Thoracic aorta (tissue), 2 donors: ENCODE measurements at regions not wholly inside any gene's neighbourhood (a gene's known extent, or its start where the extent isn't known, plus 50 kb on each side); places are given as distances from the start of the nearest gene placed in this dataset.
"Not testable (repeated sequence)": the region's sequence is repeated elsewhere in the genome, so short reads cannot be mapped to it uniquely, and the experiment has no call there.

Experiments used
- ATAC-seq: fragments of 150-250 bp; one replicate; pipeline ENCODE4 v1.8.0; 2017; ENCODE audit warnings: low read depth; ENCODE audit not compliant: insufficient number of reproducible peaks, low FRiP score
- DNase-seq: peaks from one replicate; pipeline ENCODE4 v3.0.0-alpha.2; 2020; ENCODE audit warnings: low spot score
- H3K27ac ChIP-seq, 2 donors: fragments of 200-600 bp; sonication (generic); 1 replicate in 1 of 2; 2 replicates in 1 of 2; pipeline ENCODE4 v1.5.1; 2016; ENCODE audit warnings: mild to moderate bottlenecking in 2 of 2, moderate library complexity in 2 of 2
- H3K27me3 ChIP-seq: fragments of 200-600 bp; sonication (generic); replicated peaks from 2 replicates; pipeline ENCODE4 v1.6.0; 2016; ENCODE audit warnings: mild to moderate bottlenecking; ENCODE audit not compliant: insufficient read depth
- H3K36me3 ChIP-seq: fragments of 200-600 bp; sonication (generic); one replicate; pipeline ENCODE4 v1.5.1; 2016
- H3K4me1 ChIP-seq, 2 donors: fragments of 200-600 bp; sonication (generic); 1 replicate in 1 of 2; 2 replicates in 1 of 2; pipeline versions ENCODE4 v1.5.1 to v1.6.0; 2016; ENCODE audit warnings: low read depth in 2 of 2, mild to moderate bottlenecking in 1 of 2; ENCODE audit not compliant: control insufficient read depth in 1 of 2
- H3K4me3 ChIP-seq: fragments of 200-600 bp; sonication (generic); 2 replicates; pipeline ENCODE4 v1.5.1; 2016; ENCODE audit warnings: mild to moderate bottlenecking
- H3K9me3 ChIP-seq: fragments of 200-600 bp; sonication (generic); 2 replicates; pipeline ENCODE4 v1.5.1; 2016
- CTCF ChIP-seq: fragments of 200-600 bp; sonication (generic); IDR thresholded peaks from one replicate; pipeline ENCODE4 v1.5.1; 2019; ENCODE audit warnings: antibody characterized with exemption

GRCh38 chr15:81885135-81885534 is 160.7 kb downstream of the MEX3B start:
- Histone ChIP-seq H3K27ac (no peak overlapping the region), H3K4me1 (peaks cover 10 to 24% of the 10 kb centered on the region in 2 donors), H3K4me3 (no peak overlapping the region), H3K27me3 (no peaks in the 10 kb centered on the region), H3K36me3 (no peaks in the 10 kb centered on the region), H3K9me3 (no peaks in the 10 kb centered on the region)
- ATAC-seq, result no peak
- no peak for DNase-seq
- no peak for TF ChIP-seq CTCF

GRCh38 chr15:81882504-81882903 is 163.3 kb downstream of the MEX3B start:
- H3K27ac ChIP-seq, result no peak overlapping the region
- H3K27me3 ChIP-seq, result no peaks in the 10 kb centered on the region
- no peak for TF ChIP-seq CTCF
- H3K4me3 ChIP-seq, result no peak overlapping the region
- ATAC-seq, result no peak
- no peaks in the 10 kb centered on the region for H3K36me3 ChIP-seq
- peaks cover 0 to 16% of the 10 kb centered on the region in 2 donors for H3K4me1 ChIP-seq
- no peaks in the 10 kb centered on the region for H3K9me3 ChIP-seq
- no peak for DNase-seq

- no peak for ATAC-seq
These were observed 165.0 kb downstream of the MEX3B start for GRCh38 chr15:81880833-81881232.

GRCh38 chr15:81880314-81880713 is 165.5 kb downstream of the MEX3B start:
- Histone ChIP-seq H3K4me1 (peaks cover 0 to 17% of the 10 kb centered on the region in 2 donors), H3K27ac (no peak overlapping the region), H3K36me3 (no peaks in the 10 kb centered on the region), H3K9me3 (no peaks in the 10 kb centered on the region), H3K4me3 (no peak overlapping the region), H3K27me3 (no peaks in the 10 kb centered on the region)
- ATAC-seq, result no peak
- DNase-seq, result no peak
- TF ChIP-seq CTCF, result no peak

More at GRCh38 chr15:81880833-81881232, 165.0 kb downstream of the MEX3B start:
- Histone ChIP-seq H3K36me3 (no peaks in the 10 kb centered on the region), H3K4me1 (peaks cover 0 to 17% of the 10 kb centered on the region in 2 donors), H3K27ac (no peak overlapping the region), H3K4me3 (no peak overlapping the region), H3K27me3 (no peaks in the 10 kb centered on the region), H3K9me3 (no peaks in the 10 kb centered on the region)
- no peak for DNase-seq
- TF ChIP-seq CTCF, result no peak

DNA sequence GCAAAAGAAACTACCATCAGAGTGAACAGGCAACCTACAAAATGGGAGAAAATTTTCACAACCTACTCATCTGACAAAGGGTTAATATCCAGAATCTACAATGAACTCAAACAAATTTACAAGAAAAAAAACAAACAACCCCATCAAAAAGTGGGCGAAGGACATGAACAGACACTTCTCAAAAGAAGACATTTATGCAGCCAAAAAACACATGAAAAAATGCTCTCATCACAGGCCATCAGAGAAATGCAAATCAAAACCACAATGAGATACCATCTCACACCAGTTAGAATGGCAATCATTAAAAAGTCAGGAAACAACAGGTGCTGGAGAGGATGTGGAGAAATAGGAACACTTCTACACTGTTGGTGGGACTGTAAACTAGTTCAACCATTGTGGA is 170.1 kb downstream of the MEX3B start:
- H3K36me3 ChIP-seq, ATAC-seq, H3K9me3 ChIP-seq, DNase-seq, H3K4me3 ChIP-seq, H3K27ac ChIP-seq, H3K27me3 ChIP-seq: not testable (repeated sequence)
- H3K4me1 ChIP-seq, result peaks cover 0 to 17% of the 10 kb centered on the region in 2 donors

DNA sequence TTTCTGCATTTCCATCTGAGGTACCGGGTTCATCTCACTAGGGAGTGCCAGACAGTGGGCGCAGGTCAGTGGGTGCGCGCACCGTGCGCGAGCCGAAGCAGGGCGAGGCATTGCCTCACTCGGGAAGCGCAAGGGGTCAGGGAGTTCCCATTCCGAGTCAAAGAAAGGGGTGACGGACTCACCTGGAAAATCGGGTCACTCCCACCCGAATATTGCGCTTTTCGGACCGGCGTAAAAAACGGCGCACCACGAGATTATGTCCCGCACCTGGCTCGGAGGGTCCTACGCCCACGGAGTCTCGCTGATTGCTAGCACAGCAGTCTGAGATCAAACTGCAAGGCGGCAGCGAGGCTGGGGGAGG is 175.1 kb downstream of the MEX3B start:
- not testable (repeated sequence) for H3K27me3 ChIP-seq, H3K4me1 ChIP-seq, DNase-seq, H3K4me3 ChIP-seq, H3K9me3 ChIP-seq, H3K27ac ChIP-seq, H3K36me3 ChIP-seq, ATAC-seq

DNA sequence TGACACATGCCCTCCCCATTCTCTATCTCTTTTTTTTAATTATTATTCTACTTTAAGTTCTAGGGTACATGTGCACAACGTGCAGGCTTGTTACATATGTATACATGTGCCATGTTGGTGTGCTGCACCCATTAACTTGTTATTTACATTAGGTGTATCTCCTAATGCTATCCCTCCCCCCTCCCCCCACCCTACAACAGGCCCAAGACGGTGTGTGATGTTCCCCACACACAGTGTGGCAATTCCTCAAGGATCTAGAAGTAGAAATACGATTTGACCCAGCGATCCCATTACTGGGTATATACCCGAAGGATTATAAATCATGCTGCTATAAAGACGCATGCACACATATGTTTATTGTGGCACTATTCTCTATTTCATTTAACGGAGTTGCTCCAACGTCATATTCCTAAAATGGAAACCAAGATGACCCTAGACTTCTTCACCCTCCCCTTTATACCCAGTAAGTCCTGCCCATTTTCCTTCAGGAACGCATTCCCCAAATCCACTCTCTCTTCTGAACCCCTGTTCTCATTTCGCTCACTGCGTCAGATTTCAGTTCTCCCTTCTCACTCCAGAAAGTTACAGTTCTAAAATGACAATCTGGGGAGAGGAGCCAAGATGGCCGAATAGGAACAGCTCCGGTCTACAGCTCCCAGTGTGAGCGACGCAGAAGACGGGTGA is 175.6 kb downstream of the MEX3B start:
- not testable (repeated sequence) for ATAC-seq, H3K27ac ChIP-seq, H3K36me3 ChIP-seq, H3K4me3 ChIP-seq, H3K4me1 ChIP-seq, H3K9me3 ChIP-seq, H3K27me3 ChIP-seq, DNase-seq
